GM23248 (cell line): ENCODE measurements at regions not wholly inside any gene's neighbourhood (a gene's known extent, or its start where the extent isn't known, plus 50 kb on each side); places are given as distances from the start of the nearest gene placed in this dataset.

ENCODE experiments used
- DNase-seq: peaks from one replicate; pipeline ENCODE4 v3.0.0-alpha.2; 2015
- H2AFZ ChIP-seq: fragments of 200-600 bp; sonication (generic); 2 replicates; pipeline ENCODE4 v1.6.1; 2016; ENCODE audit warnings: antibody characterized with exemption
- H3F3A ChIP-seq: fragments of 200-600 bp; sonication (generic); 2 replicates; pipeline ENCODE4 v1.6.1; 2016; ENCODE audit warnings: mild to moderate bottlenecking, antibody characterized with exemption, mixed run types; ENCODE audit not compliant: insufficient read depth
- H3K27ac ChIP-seq: fragments of 200-600 bp; sonication (generic); 2 replicates; pipeline ENCODE4 v1.5.1; 2016; ENCODE audit warnings: mild to moderate bottlenecking
- H3K27me3 ChIP-seq: fragments of 200-600 bp; sonication (generic); replicated peaks from 2 replicates; pipeline ENCODE4 v1.6.1; 2016; ENCODE audit warnings: mild to moderate bottlenecking; ENCODE audit not compliant: insufficient read depth
- H3K36me3 ChIP-seq: fragments of 200-600 bp; sonication (generic); 2 replicates; pipeline ENCODE4 v1.6.1; 2016; ENCODE audit warnings: low read depth, mild to moderate bottlenecking
- H3K4me1 ChIP-seq: fragments of 200-600 bp; sonication (generic); 2 replicates; pipeline ENCODE4 v1.6.1; 2016; ENCODE audit warnings: mild to moderate bottlenecking; ENCODE audit not compliant: insufficient read depth
- H3K4me2 ChIP-seq: fragments of 200-600 bp; sonication (generic); one replicate; pipeline ENCODE4 v1.6.1; 2016; ENCODE audit warnings: mild to moderate bottlenecking; ENCODE audit not compliant: unreplicated experiment
- H3K4me3 ChIP-seq: fragments of 200-600 bp; sonication (generic); 2 replicates; pipeline ENCODE4 v1.5.1; 2016; ENCODE audit warnings: mild to moderate bottlenecking
- H3K79me2 ChIP-seq: fragments of 200-600 bp; sonication (generic); 2 replicates; pipeline ENCODE4 v1.6.1; 2016; ENCODE audit warnings: mild to moderate bottlenecking; ENCODE audit not compliant: insufficient read depth
- H3K9ac ChIP-seq: fragments of 200-600 bp; sonication (generic); 2 replicates; pipeline ENCODE4 v1.6.1; 2016; ENCODE audit warnings: mild to moderate bottlenecking
- H3K9me2 ChIP-seq: fragments of 200-600 bp; sonication (generic); 2 replicates; pipeline ENCODE4 v1.6.1; 2016; ENCODE audit warnings: mixed run types, mild to moderate bottlenecking, moderate library complexity; ENCODE audit not compliant: insufficient read depth
- H3K9me3 ChIP-seq: fragments of 200-600 bp; sonication (generic); one replicate; pipeline ENCODE4 v1.6.1; 2017; ENCODE audit warnings: low read depth
- H4K20me1 ChIP-seq: fragments of 200-600 bp; sonication (generic); 2 replicates; pipeline ENCODE4 v1.6.0; 2016; ENCODE audit not compliant: insufficient read depth
- EZH2 ChIP-seq: fragments of 200-600 bp; sonication (generic); IDR thresholded peaks from 2 replicates; pipeline ENCODE4 v1.6.1; 2018; ENCODE audit warnings: antibody characterized with exemption, mild to moderate bottlenecking; ENCODE audit not compliant: insufficient read depth, poor library complexity, severe bottlenecking
- EZH2phosphoT487 ChIP-seq: fragments of 200-600 bp; sonication (generic); IDR thresholded peaks from 2 replicates; pipeline ENCODE4 v1.6.1; 2018; ENCODE audit warnings: antibody characterized with exemption, moderate library complexity, mild to moderate bottlenecking, low read depth; ENCODE audit not compliant: insufficient read depth
- whole genome bisulfite sequencing, 2 experiments: methylation state at CpG; one replicate each; pipeline ENCODE4 v1.1.6; 2015 to 2017; ENCODE audit warnings: low lambda C conversion rate in 2 of 2, low coverage in 1 of 2; ENCODE audit errors: missing lambda C conversion rate in 2 of 2; 5-methylcytosine and 5-hydroxymethylcytosine counted together
- in situ Hi-C: fragments of 300-500 bp; cut with MboI; formaldehyde crosslinking; loops from 2 replicates; pipeline ENCODE4 v1.15.0; 2020

GRCh38 chr11:104404231-104405175 lies 240.6 kb upstream of the PDGFD start:
- Histone ChIP-seq H3K4me3 (no peak overlapping the region), H3K27me3 (no peaks in the 10 kb centered on the region), H3K4me1 (no peaks in the 10 kb centered on the region), H3K27ac (no peak overlapping the region), H3K4me2 (no peak overlapping the region), H4K20me1 (no peaks in the 10 kb centered on the region), H3K9me2 (no peaks in the 10 kb centered on the region), H3K9me3 (no peaks in the 10 kb centered on the region), H2AFZ (no peak overlapping the region), H3K79me2 (no peaks in the 10 kb centered on the region), H3K36me3 (no peaks in the 10 kb centered on the region), H3K9ac (no peak overlapping the region), H3F3A (no peaks in the 10 kb centered on the region)
- WGBS, 2 experiments: 40 to 47% methylated on average over 3 of the region's 3 CpGs
- in situ Hi-C loops: no loop called here
- TF ChIP-seq EZH2phosphoT487 (no peak), EZH2 (no peak)
- DNase-seq: no peak

- H3K27ac ChIP-seq: no peak overlapping the region
- H4K20me1 ChIP-seq: no peaks in the 10 kb centered on the region
- WGBS, 2 experiments: 30 to 63% methylated on average over 1 of the region's 1 CpG
- H3K4me3 ChIP-seq: no peak overlapping the region
- H3K36me3 ChIP-seq: no peaks in the 10 kb centered on the region
- no peak overlapping the region for H2AFZ ChIP-seq
- no peaks in the 10 kb centered on the region for H3F3A ChIP-seq
- TF ChIP-seq EZH2: no peak
- TF ChIP-seq EZH2phosphoT487: no peak
- no peak for DNase-seq
- in situ Hi-C loops: no loop called here
- H3K4me1 ChIP-seq: no peaks in the 10 kb centered on the region
- H3K4me2 ChIP-seq: no peak overlapping the region
- no peaks in the 10 kb centered on the region for H3K9me3 ChIP-seq
- no peaks in the 10 kb centered on the region for H3K9me2 ChIP-seq
- H3K9ac ChIP-seq: no peak overlapping the region
- H3K27me3 ChIP-seq: no peaks in the 10 kb centered on the region
- no peaks in the 10 kb centered on the region for H3K79me2 ChIP-seq
These were observed 239.0 kb upstream of the PDGFD start for GRCh38 chr11:104402812-104403521.

GRCh38 chr11:104394508-104394907 lies 230.6 kb upstream of the PDGFD start:
- WGBS, 2 experiments: 18 to 21% methylated on average over 1 of the region's 1 CpG
- Histone ChIP-seq H3K27me3 (no peaks in the 10 kb centered on the region), H3K9me2 (no peaks in the 10 kb centered on the region), H2AFZ (no peak overlapping the region), H3K36me3 (no peaks in the 10 kb centered on the region), H3K9ac (no peak overlapping the region), H3K4me2 (no peak overlapping the region), H4K20me1 (no peaks in the 10 kb centered on the region), H3F3A (no peaks in the 10 kb centered on the region), H3K27ac (no peak overlapping the region), H3K4me1 (no peaks in the 10 kb centered on the region), H3K9me3 (no peaks in the 10 kb centered on the region), H3K79me2 (no peaks in the 10 kb centered on the region), H3K4me3 (no peak overlapping the region)
- in situ Hi-C loops: no loop called here
- DNase-seq: no peak
- TF ChIP-seq EZH2 (no peak), EZH2phosphoT487 (no peak)

GRCh38 chr11:104390651-104391050 lies 226.7 kb upstream of the PDGFD start:
- DNase-seq: no peak
- Histone ChIP-seq H3K9me3 (no peaks in the 10 kb centered on the region), H4K20me1 (no peaks in the 10 kb centered on the region), H3K9ac (no peak overlapping the region), H3K27ac (no peak overlapping the region), H3K79me2 (no peaks in the 10 kb centered on the region), H3K9me2 (no peaks in the 10 kb centered on the region), H2AFZ (no peak overlapping the region), H3K27me3 (no peaks in the 10 kb centered on the region), H3F3A (no peaks in the 10 kb centered on the region), H3K4me2 (no peak overlapping the region), H3K36me3 (no peaks in the 10 kb centered on the region), H3K4me1 (no peaks in the 10 kb centered on the region), H3K4me3 (no peak overlapping the region)
- in situ Hi-C loops: no loop called here
- 42 to 47% methylated on average over 4 of the region's 4 CpGs for WGBS, 2 experiments
- no peak for TF ChIP-seq EZH2
- TF ChIP-seq EZH2phosphoT487: no peak
